ENCODE measurements at regions not wholly inside any gene's neighbourhood (a gene's known extent, or its start where the extent isn't known, plus 50 kb on each side); places are given as distances from the start of the nearest gene placed in this dataset.

DNA sequence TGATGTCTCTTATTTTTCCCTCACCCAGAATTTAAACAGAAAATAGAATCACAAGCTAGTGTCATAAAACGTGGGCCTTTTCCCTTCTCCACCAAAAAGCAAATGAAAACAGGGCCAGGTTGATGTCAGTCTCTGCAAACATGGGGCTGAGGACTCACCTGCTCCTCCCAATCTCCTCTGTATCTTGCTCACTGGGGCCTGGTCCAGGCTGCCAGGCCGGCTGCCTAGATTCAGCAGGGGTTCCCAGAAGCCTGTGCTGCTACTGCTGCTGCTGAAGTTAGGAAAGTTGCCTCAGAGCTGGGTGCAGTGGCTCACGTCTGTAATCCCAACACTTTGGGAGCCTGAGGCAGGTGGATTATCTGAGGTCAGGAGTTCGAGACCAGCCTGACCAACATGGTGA, 84.3 kb downstream of the PCDH1 start:
- Histone ChIP-seq H3K9ac (replicated peaks in 1 of 4; ENCODE audit: extremely low read depth in 1 of 4, low read depth in 3 of 4, low read length in 3 of 4) (no peak overlapping the region), H3K4ac (replicated peaks; ENCODE audit: insufficient read length, low read depth, low read length) (no peak overlapping the region), H4K8ac (ENCODE audit: extremely low read depth, insufficient read depth, low read length) (peak overlapping the region; percentile 38; the same call in 1 of the 2 replicates), H3K4me1 (replicated peaks in 1 of 4; ENCODE audit: control insufficient read depth in 3 of 4, insufficient read depth in 4 of 4, low read length in 3 of 4) (peaks cover 0 to 9% (median 2%) of the 10 kb centered on the region in 4 experiments; a peak in 2 of 7 replicates), H3K18ac (ENCODE audit: extremely low read depth, low read length) (no peak overlapping the region), H3K23me2 (ENCODE audit: low read depth, low read length) (no peaks in the 10 kb centered on the region; the same call in 1 of the 2 replicates), H2AK5ac (ENCODE audit: low read depth, low read length) (no peak overlapping the region), H4K5ac (ENCODE audit: insufficient read length, low read depth, low read length) (no peak overlapping the region), H3K79me1 (ENCODE audit: low read depth, low read length) (no peaks in the 10 kb centered on the region), H2BK120ac (replicated peaks; ENCODE audit: low read depth, low read length) (no peak overlapping the region), H3K27ac (ENCODE audit: low read depth, low read length) (no peak overlapping the region), H3K56ac (replicated peaks; ENCODE audit: insufficient read length, low read depth, low read length) (no peak overlapping the region), H3K9me3 (ENCODE audit: insufficient read depth in 2 of 2, low read depth in 1 of 2, low read length in 1 of 2) (no peaks in the 10 kb centered on the region), H3K27me3 (replicated peaks in 1 of 4; ENCODE audit: control insufficient read depth in 3 of 4, extremely low read depth in 1 of 4, insufficient read depth in 3 of 4, low read length in 3 of 4) (no peaks in the 10 kb centered on the region), H3K23ac (ENCODE audit: insufficient read length) (no peak overlapping the region), H3K4me2 (ENCODE audit: insufficient read depth in 1 of 2, low read depth in 2 of 2, low read length in 2 of 2) (no peak overlapping the region), H2AFZ (ENCODE audit: low read length) (no peak overlapping the region), H2BK20ac (ENCODE audit: low read length) (no peak overlapping the region), H3K4me3 (ENCODE audit: extremely low read depth in 1 of 4, insufficient read depth in 2 of 4, low read depth in 3 of 4, low read length in 4 of 4) (no peak overlapping the region), H2BK15ac (ENCODE audit: low read length) (no peak overlapping the region), H3K79me2 (ENCODE audit: control insufficient read depth in 1 of 2, insufficient read depth in 2 of 2, low read length in 2 of 2) (no peaks in the 10 kb centered on the region), H3K36me3 (ENCODE audit: control insufficient read depth in 2 of 4, insufficient read depth in 4 of 4, low read length in 3 of 4) (no peaks in the 10 kb centered on the region), H2BK5ac (ENCODE audit: low read depth, low read length) (no peak overlapping the region), H3K14ac (ENCODE audit: insufficient read length) (no peak overlapping the region), H4K91ac (replicated peaks; ENCODE audit: insufficient read length, low read length) (no peak overlapping the region), H4K20me1 (replicated peaks in 1 of 2; ENCODE audit: control insufficient read depth in 1 of 2, insufficient read depth in 2 of 2, low read length in 2 of 2) (no peaks in the 10 kb centered on the region), H2BK12ac (ENCODE audit: low read depth, low read length) (no peak overlapping the region)
- FAIRE-seq: no peak
- ChIA-PET POLR2A (ENCODE audit: partially characterized antibody) (interaction anchor here (0.8 to 1.5 kb wide), 3 partner anchors 18 to 151 kb away, joined by 3 to 5 read pairs (median 3); no protein-coding TSS in a partner anchor), CTCF (ENCODE audit: partially characterized antibody) (interaction anchor here (0.9 to 16.7 kb wide), 16 partner anchors 8 to 167 kb away, joined by 3 to 210 read pairs (median 6); no protein-coding TSS in a partner anchor)
- no peak for TF ChIP-seq RBBP5 (IDR thresholded peaks at IDR 0.05; ENCODE audit: borderline replicate concordance, low read depth, low read length)
- no peak for TF ChIP-seq GTF2F1 (IDR thresholded peaks at IDR 0.05; ENCODE audit: borderline replicate concordance, low read depth, low read length)
- no peak for TF ChIP-seq KDM1A (IDR thresholded peaks at IDR 0.05; ENCODE audit: borderline replicate concordance, low read length)
- TF ChIP-seq ASH2L (IDR thresholded peaks at IDR 0.05; ENCODE audit: low read length): no peak
- 64% methylated on average over 4 of the region's 4 CpGs; no CpG with 5 or more reads in 1 of the 2 experiments for WGBS, 2 experiments (ENCODE audit: extremely low coverage in 1 of 2, insufficient coverage in 1 of 2, insufficient read length in 1 of 2, insufficient replicate concordance in 2 of 2, low coverage in 1 of 2, low lambda C conversion rate in 2 of 2, missing lambda C conversion rate in 1 of 2)
- DNase-seq (ENCODE audit: low read depth in 1 of 2, low spot score in 2 of 2): no peak

All from H1 (cell line).